HEK293 (cell line): ENCODE measurements at regions not wholly inside any gene's neighbourhood (a gene's known extent, or its start where the extent isn't known, plus 50 kb on each side); places are given as distances from the start of the nearest gene placed in this dataset.

Source experiments
- CTCF ChIA-PET: fragments of 350-600 bp; formaldehyde crosslinking; extraction: SDS; loops from one replicate; lab custom pipeline; 2021; ENCODE audit warnings: antibody characterized with exemption; lab: Yijun Ruan, JAX
- POLR2A ChIA-PET: fragments of 300-600 bp; formaldehyde crosslinking; extraction: SDS; loops from one replicate; lab custom pipeline; 2020; ENCODE audit warnings: antibody characterized with exemption, inconsistent platforms; lab: Yijun Ruan, JAX
- H3K27ac ChIP-seq: fragments of 200-500 bp; sonication (Bioruptor generic); 2 replicates; pipeline ENCODE4 v1.5.1; 2014; ENCODE audit warnings: low read depth, low read length, control low read depth, inconsistent platforms; ENCODE audit errors: extremely low read depth
- H3K36me3 ChIP-seq, 2 experiments: fragments of 200-500 bp in 1 of 2; sonication (Bioruptor generic) in 1 of 2; 1 replicate in 1 of 2; 2 replicates in 1 of 2; pipeline ENCODE4 v1.5.1; 2014 to 2017; ENCODE audit warnings: inconsistent platforms in 2 of 2, low read length in 2 of 2; ENCODE audit not compliant: control insufficient read depth in 2 of 2, insufficient read depth in 1 of 2
- H3K4me1 ChIP-seq: fragments of 200-500 bp; sonication (Bioruptor generic); 2 replicates; pipeline ENCODE4 v1.5.1; 2014; ENCODE audit warnings: mild to moderate bottlenecking, low read length, inconsistent platforms; ENCODE audit not compliant: control insufficient read depth, insufficient read depth
- H3K4me3 ChIP-seq: 2 replicates; pipeline ENCODE4 v1.5.1; 2011; ENCODE audit warnings: low read depth, mild to moderate bottlenecking, control low read depth, low read length, moderate library complexity
- H3K9me3 ChIP-seq: fragments of 200-500 bp; sonication (Bioruptor generic); 2 replicates; pipeline ENCODE4 v1.5.1; 2014; ENCODE audit warnings: low read depth, low read length, inconsistent platforms; ENCODE audit not compliant: control insufficient read depth, insufficient read depth
- FEZF1 ChIP-seq: fragments of 450-650 bp; formaldehyde crosslinking; IDR thresholded peaks from 2 replicates; pipeline ENCODE4 v1.5.1; 2016; ENCODE audit warnings: missing biosample characterization, missing genetic modification characterization
- GLI2 ChIP-seq: fragments of 450-650 bp; formaldehyde crosslinking; IDR thresholded peaks from 2 replicates; pipeline ENCODE4; 2017; ENCODE audit warnings: missing biosample characterization, missing genetic modification characterization, low read depth, borderline replicate concordance
- MZF1 ChIP-seq: fragments of 450-650 bp; formaldehyde crosslinking; IDR thresholded peaks from 2 replicates; pipeline ENCODE4 v1.5.1; 2017; ENCODE audit warnings: missing biosample characterization, missing genetic modification characterization, borderline replicate concordance
- OSR2 ChIP-seq: fragments of 450-650 bp; formaldehyde crosslinking; IDR thresholded peaks from 2 replicates; pipeline ENCODE4 v1.5.1; 2016; ENCODE audit warnings: missing biosample characterization, missing genetic modification characterization
- REST ChIP-seq: fragments of 450-650 bp; formaldehyde crosslinking; IDR thresholded peaks from 2 replicates; pipeline ENCODE4 v1.5.1; 2016; ENCODE audit warnings: missing biosample characterization, missing genetic modification characterization
- SETDB1 ChIP-seq: IDR thresholded peaks from one replicate; pipeline ENCODE4 v1.6.1; 2017; ENCODE audit warnings: mild to moderate bottlenecking, low read length, moderate library complexity, mixed read lengths; ENCODE audit not compliant: insufficient read length
- SP3 ChIP-seq: fragments of 450-650 bp; formaldehyde crosslinking; IDR thresholded peaks from 2 replicates; pipeline ENCODE4 v1.5.1; 2016; ENCODE audit warnings: missing biosample characterization, missing genetic modification characterization
- ZBTB17 ChIP-seq: fragments of 450-650 bp; formaldehyde crosslinking; IDR thresholded peaks from 2 replicates; pipeline ENCODE4 v1.5.1; 2016; ENCODE audit warnings: missing biosample characterization, missing genetic modification characterization
- ZBTB7A ChIP-seq: fragments of 450-650 bp; formaldehyde crosslinking; IDR thresholded peaks from 2 replicates; pipeline ENCODE4 v1.5.1; 2016; ENCODE audit warnings: low read depth, missing biosample characterization, missing genetic modification characterization
- ZEB2 ChIP-seq: fragments of 450-650 bp; formaldehyde crosslinking; IDR thresholded peaks from 2 replicates; pipeline ENCODE4 v1.5.1; 2016; ENCODE audit warnings: missing biosample characterization, missing genetic modification characterization
- ZNF133 ChIP-seq: fragments of 450-650 bp; formaldehyde crosslinking; IDR thresholded peaks from 2 replicates; pipeline ENCODE4 v1.5.1; 2016; ENCODE audit warnings: missing biosample characterization, missing genetic modification characterization
- ZNF146 ChIP-seq: fragments of 450-650 bp; formaldehyde crosslinking; IDR thresholded peaks from 2 replicates; pipeline ENCODE4 v1.5.1; 2016; ENCODE audit warnings: missing biosample characterization, missing genetic modification characterization
- ZNF184 ChIP-seq: fragments of 450-650 bp; IDR thresholded peaks from 2 replicates; pipeline ENCODE4 v1.5.1; 2018; ENCODE audit warnings: missing biosample characterization, mild to moderate bottlenecking, missing genetic modification characterization
- ZNF362 ChIP-seq: fragments of 450-650 bp; formaldehyde crosslinking; IDR thresholded peaks from 2 replicates; pipeline ENCODE4 v1.5.1; 2016; ENCODE audit warnings: missing biosample characterization, missing genetic modification characterization
- ZNF449 ChIP-seq: fragments of 450-650 bp; formaldehyde crosslinking; IDR thresholded peaks from 2 replicates; pipeline ENCODE4 v1.5.1; 2017; ENCODE audit warnings: missing biosample characterization, mild to moderate bottlenecking, missing genetic modification characterization, moderate library complexity
- ZNF571 ChIP-seq: fragments of 450-650 bp; formaldehyde crosslinking; IDR thresholded peaks from 2 replicates; pipeline ENCODE4 v1.5.0; 2017; ENCODE audit warnings: missing biosample characterization, missing genetic modification characterization
- ZNF610 ChIP-seq: fragments of 450-650 bp; formaldehyde crosslinking; IDR thresholded peaks from 2 replicates; pipeline ENCODE4 v1.5.1; 2016; ENCODE audit warnings: missing biosample characterization, missing genetic modification characterization, borderline replicate concordance
- ZNF76 ChIP-seq: fragments of 450-650 bp; formaldehyde crosslinking; IDR thresholded peaks from 2 replicates; pipeline ENCODE4; 2016; ENCODE audit warnings: low read depth, missing biosample characterization, missing genetic modification characterization, borderline replicate concordance
- TF ChIP-seq, protein P1 (sequence below): fragments of 450-650 bp; formaldehyde crosslinking; IDR thresholded peaks from 2 replicates; pipeline ENCODE4 v1.5.1; 2016; ENCODE audit warnings: missing biosample characterization, missing genetic modification characterization

DNA sequence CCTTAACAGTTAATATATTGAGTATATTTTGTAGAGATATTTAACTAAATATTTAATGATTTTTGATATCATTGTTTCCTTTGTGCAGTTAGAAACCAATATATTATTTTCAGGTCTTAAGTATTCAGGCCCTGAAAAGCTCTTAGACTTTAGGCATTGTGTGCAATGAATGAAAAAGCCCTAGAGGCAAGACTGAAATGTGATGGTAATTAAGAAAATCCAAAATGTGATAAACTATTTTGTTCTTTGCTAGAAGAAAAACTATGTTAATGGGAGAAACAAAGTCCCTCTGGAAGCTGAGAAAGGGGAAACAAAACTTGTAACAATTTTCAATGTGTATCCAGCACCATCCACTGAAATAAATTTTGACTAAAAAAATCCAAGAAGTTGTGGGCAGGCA lies 54.6 kb upstream of the SSR3 start:
- no peaks in the 10 kb centered on the region for H3K9me3 ChIP-seq
- no peaks in the 10 kb centered on the region for H3K4me1 ChIP-seq
- no peaks in the 10 kb centered on the region for H3K36me3 ChIP-seq
- no peak overlapping the region for H3K27ac ChIP-seq
- no peak for TF ChIP-seq ZNF133 (tag by site-specific recombination)
- no peak for TF ChIP-seq ZBTB7A (tag by site-specific recombination)
- TF ChIP-seq, protein P1, sequence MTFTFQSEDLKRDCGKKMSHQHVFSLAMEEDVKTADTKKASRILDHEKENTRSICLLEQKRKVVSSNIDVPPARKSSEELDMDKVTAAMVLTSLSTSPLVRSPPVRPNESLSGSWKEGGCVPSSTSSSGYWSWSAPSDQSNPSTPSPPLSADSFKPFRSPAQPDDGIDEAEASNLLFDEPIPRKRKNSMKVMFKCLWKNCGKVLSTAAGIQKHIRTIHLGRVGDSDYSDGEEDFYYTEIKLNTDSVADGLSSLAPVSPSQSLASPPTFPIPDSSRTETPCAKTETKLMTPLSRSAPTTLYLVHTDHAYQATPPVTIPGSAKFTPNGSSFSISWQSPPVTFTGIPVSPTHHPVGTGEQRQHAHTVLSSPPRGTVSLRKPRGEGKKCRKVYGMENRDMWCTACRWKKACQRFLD (tag by site-specific recombination), result no peak
- no peak for TF ChIP-seq OSR2
- TF ChIP-seq ZNF184 (tag by site-specific recombination), result no peak
- TF ChIP-seq ZNF146 (tag by site-specific recombination), result no peak
- no peak for TF ChIP-seq SETDB1
- TF ChIP-seq MZF1, result no peak
- no peak for TF ChIP-seq ZNF571 (tag by site-specific recombination)
- no peak for TF ChIP-seq ZNF449 (tag by site-specific recombination)
- no peak for TF ChIP-seq ZBTB17 (tag by site-specific recombination)
- no peak for TF ChIP-seq ZNF76 (tag by site-specific recombination)
- no peak for TF ChIP-seq GLI2 (tag by site-specific recombination)
- TF ChIP-seq FEZF1 (tag by site-specific recombination), result no peak
- TF ChIP-seq SP3 (tag by site-specific recombination), result no peak
- TF ChIP-seq REST (tag by site-specific recombination), result no peak
- TF ChIP-seq ZNF362 (tag by site-specific recombination), result no peak
- no peak for TF ChIP-seq ZEB2
- no peak for TF ChIP-seq ZNF610
- CTCF ChIA-PET, result interaction anchor here (0.6 kb wide), 1 partner anchor 69 kb away, joined by 3 read pairs; no protein-coding TSS in a partner anchor
- H3K4me3 ChIP-seq, result no peak overlapping the region
- POLR2A ChIA-PET, result no interaction called here
